Activated naive CD4-positive, alpha-beta T cell treated with anti-CD3 and anti-CD28 coated beads, Interleukin-2, amount 10 ng/mL, durations not matched to agents 7 days and 5 days (primary cell): ENCODE measurements at regions not wholly inside any gene's neighbourhood (a gene's known extent, or its start where the extent isn't known, plus 50 kb on each side); places are given as distances from the start of the nearest gene placed in this dataset.

Experiments
- CTCF ChIA-PET: fragments of 350-600 bp; sonication (Branson Sonifier 250); formaldehyde crosslinking; loops from one replicate; lab custom pipeline; 2021; ENCODE audit warnings: antibody characterized with exemption; lab: Charles Lee
- DNase-seq: peaks from one replicate; pipeline ENCODE4 v3.0.0-alpha.2; 2020
- H3K27ac Mint-ChIP-seq: one replicate; pipeline ENCODE4 v1.8.0; 2021; ENCODE audit warnings: mild to moderate bottlenecking, moderate library complexity, mixed read lengths
- H3K27me3 Mint-ChIP-seq: one replicate; pipeline ENCODE4 v1.8.0; 2021; ENCODE audit warnings: mild to moderate bottlenecking, mixed read lengths
- H3K36me3 Mint-ChIP-seq: one replicate; pipeline ENCODE4 v1.8.0; 2021; ENCODE audit warnings: mixed read lengths
- H3K4me1 Mint-ChIP-seq: one replicate; pipeline ENCODE4 v1.8.0; 2021; ENCODE audit warnings: mixed read lengths
- H3K4me3 Mint-ChIP-seq: one replicate; pipeline ENCODE4 v1.8.0; 2021; ENCODE audit warnings: mild to moderate bottlenecking, moderate library complexity, mixed read lengths
- H3K9me3 Mint-ChIP-seq: one replicate; pipeline ENCODE4 v1.8.0; 2021; ENCODE audit warnings: mixed read lengths

DNA sequence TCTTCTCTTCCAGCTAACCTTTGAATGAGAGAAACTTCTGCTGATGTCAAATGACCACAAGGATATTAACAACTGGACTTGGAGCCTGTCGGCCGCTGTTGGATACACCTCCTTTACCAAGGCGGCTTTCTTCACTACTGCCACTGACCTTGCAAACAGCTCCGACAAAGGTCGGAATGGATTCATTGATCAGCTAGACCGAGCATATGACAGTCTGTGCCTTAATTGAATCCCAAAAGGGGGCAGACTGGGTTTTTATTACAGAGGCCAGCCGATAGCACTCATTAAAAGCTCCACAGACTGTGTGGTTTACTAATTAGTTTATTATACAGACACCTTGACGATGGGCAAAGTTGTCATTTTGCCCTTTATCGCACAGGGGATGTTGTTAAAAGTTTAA lies 394.5 kb downstream of the RERGL start:
- no peak overlapping the region for H3K4me3 Mint-ChIP-seq
- CTCF ChIA-PET = no interaction called here
- no peak overlapping the region for H3K27ac Mint-ChIP-seq
- DNase-seq = no peak
- no peaks in the 10 kb centered on the region for H3K36me3 Mint-ChIP-seq
- H3K9me3 Mint-ChIP-seq = peaks cover under 1% of the 10 kb centered on the region
- H3K27me3 Mint-ChIP-seq = no peaks in the 10 kb centered on the region
- H3K4me1 Mint-ChIP-seq = no peaks in the 10 kb centered on the region

GRCh38 chr12:17691369-17691768 lies 398.6 kb downstream of the RERGL start:
- no peak overlapping the region for H3K27ac Mint-ChIP-seq
- H3K36me3 Mint-ChIP-seq = no peaks in the 10 kb centered on the region
- CTCF ChIA-PET = no interaction called here
- peaks cover 2% of the 10 kb centered on the region for H3K9me3 Mint-ChIP-seq
- DNase-seq = no peak
- no peaks in the 10 kb centered on the region for H3K27me3 Mint-ChIP-seq
- H3K4me3 Mint-ChIP-seq = no peak overlapping the region
- H3K4me1 Mint-ChIP-seq = no peaks in the 10 kb centered on the region

- no peaks in the 10 kb centered on the region for H3K36me3 Mint-ChIP-seq
- H3K4me3 Mint-ChIP-seq = no peak overlapping the region
- no peak overlapping the region for H3K27ac Mint-ChIP-seq
- H3K27me3 Mint-ChIP-seq = no peaks in the 10 kb centered on the region
- H3K4me1 Mint-ChIP-seq = no peaks in the 10 kb centered on the region
- CTCF ChIA-PET = no interaction called here
- no peaks in the 10 kb centered on the region for H3K9me3 Mint-ChIP-seq
- no peak for DNase-seq
Measured at GRCh38 chr12:17680220-17680619, 409.8 kb downstream of the RERGL start.

DNA sequence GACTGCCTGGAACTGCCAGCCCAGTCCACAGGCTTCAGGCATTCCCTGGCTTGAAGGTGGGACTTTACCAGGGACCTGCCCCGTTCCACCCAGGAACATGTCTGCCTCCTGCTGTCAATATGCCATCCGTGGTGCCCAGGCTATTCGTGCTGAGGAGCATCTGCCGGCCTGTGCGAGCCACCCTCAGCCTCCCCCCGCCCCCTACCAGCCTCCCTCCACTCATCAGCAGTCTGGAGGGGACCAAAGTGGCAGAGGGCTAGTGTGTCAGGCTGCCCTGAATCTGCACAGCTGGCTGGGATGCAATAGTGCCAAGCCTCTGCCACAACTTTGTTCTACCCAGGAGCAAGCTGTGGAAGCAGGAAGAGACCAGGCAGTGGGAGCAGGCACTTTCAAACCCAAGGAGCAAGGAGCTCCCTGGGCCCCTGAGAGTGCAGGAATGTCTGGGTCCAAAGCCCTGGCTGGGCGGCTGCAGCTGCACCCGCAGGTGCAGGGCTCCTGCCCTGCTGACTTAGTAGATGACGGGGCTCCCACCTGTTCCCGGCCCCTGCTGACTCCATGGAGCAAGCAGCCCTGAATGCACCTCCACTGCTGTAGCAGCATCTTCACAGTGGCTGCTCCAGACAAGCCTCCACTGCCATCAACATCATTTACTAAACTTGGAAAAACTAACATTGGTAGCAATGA lies 423.2 kb downstream of the RERGL start:
- no peak for DNase-seq
- Mint-ChIP-seq H3K4me1 (no peaks in the 10 kb centered on the region), H3K9me3 (peaks cover 5% of the 10 kb centered on the region), H3K36me3 (no peaks in the 10 kb centered on the region), H3K27ac (no peak overlapping the region), H3K4me3 (no peak overlapping the region), H3K27me3 (no peaks in the 10 kb centered on the region)
- CTCF ChIA-PET = no interaction called here

GRCh38 chr12:17665839-17666238 lies 424.2 kb downstream of the RERGL start:
- Mint-ChIP-seq H3K9me3 (peaks cover 5% of the 10 kb centered on the region), H3K36me3 (no peaks in the 10 kb centered on the region), H3K4me1 (no peaks in the 10 kb centered on the region), H3K4me3 (no peak overlapping the region), H3K27ac (no peak overlapping the region), H3K27me3 (no peaks in the 10 kb centered on the region)
- CTCF ChIA-PET = no interaction called here
- no peak for DNase-seq

- H3K4me1 Mint-ChIP-seq = no peaks in the 10 kb centered on the region
- no peaks in the 10 kb centered on the region for H3K36me3 Mint-ChIP-seq
Measured at GRCh38 chr12:17661250-17661649, 428.7 kb downstream of the RERGL start.

GRCh38 chr12:17652436-17652835 lies 437.6 kb downstream of the RERGL start:
- no peaks in the 10 kb centered on the region for H3K4me1 Mint-ChIP-seq
- H3K27me3 Mint-ChIP-seq = no peaks in the 10 kb centered on the region
- H3K36me3 Mint-ChIP-seq = no peaks in the 10 kb centered on the region
- DNase-seq = no peak
- CTCF ChIA-PET = interaction anchor here (0.8 kb wide), 1 partner anchor 9 kb away, joined by 3 read pairs; no protein-coding TSS in a partner anchor
- H3K4me3 Mint-ChIP-seq = no peak overlapping the region
- H3K9me3 Mint-ChIP-seq = no peaks in the 10 kb centered on the region
- H3K27ac Mint-ChIP-seq = no peak overlapping the region

More at GRCh38 chr12:17661250-17661649, 428.7 kb downstream of the RERGL start:
- no peaks in the 10 kb centered on the region for H3K9me3 Mint-ChIP-seq
- no peaks in the 10 kb centered on the region for H3K27me3 Mint-ChIP-seq
- DNase-seq = no peak
- no peak overlapping the region for H3K4me3 Mint-ChIP-seq
- no peak overlapping the region for H3K27ac Mint-ChIP-seq
- CTCF ChIA-PET = no interaction called here

DNA sequence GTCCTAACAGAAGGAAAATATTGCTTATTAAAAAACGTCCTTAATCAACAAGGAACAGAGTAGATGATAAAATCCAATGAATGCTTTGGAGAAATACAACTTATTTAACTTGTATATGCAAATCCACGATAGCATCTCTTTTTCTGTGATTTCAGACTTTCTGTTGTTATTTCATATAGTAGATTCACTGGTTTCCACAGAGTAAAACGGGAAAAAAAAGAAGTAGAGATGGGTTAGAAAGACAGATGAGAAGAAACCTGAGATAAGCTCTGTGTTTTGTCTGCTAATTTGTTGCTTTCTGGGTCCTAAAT lies 447.7 kb downstream of the RERGL start:
- H3K27me3 Mint-ChIP-seq = no peaks in the 10 kb centered on the region
- H3K27ac Mint-ChIP-seq = no peak overlapping the region
- no peak overlapping the region for H3K4me3 Mint-ChIP-seq
- H3K9me3 Mint-ChIP-seq = no peaks in the 10 kb centered on the region
- H3K36me3 Mint-ChIP-seq = no peaks in the 10 kb centered on the region
- no peaks in the 10 kb centered on the region for H3K4me1 Mint-ChIP-seq
- CTCF ChIA-PET = interaction anchor here (0.6 to 1.4 kb wide), 2 partner anchors 11 to 450 kb away, joined by 3 read pairs; no protein-coding TSS in a partner anchor
- DNase-seq = no peak

- CTCF ChIA-PET = no interaction called here
- Mint-ChIP-seq H3K9me3 (peaks cover 2% of the 10 kb centered on the region), H3K4me3 (no peak overlapping the region), H3K27ac (no peak overlapping the region), H3K27me3 (no peaks in the 10 kb centered on the region), H3K36me3 (no peaks in the 10 kb centered on the region), H3K4me1 (no peaks in the 10 kb centered on the region)
- no peak for DNase-seq
Measured at GRCh38 chr12:17640615-17641014, 449.4 kb downstream of the RERGL start.

DNA sequence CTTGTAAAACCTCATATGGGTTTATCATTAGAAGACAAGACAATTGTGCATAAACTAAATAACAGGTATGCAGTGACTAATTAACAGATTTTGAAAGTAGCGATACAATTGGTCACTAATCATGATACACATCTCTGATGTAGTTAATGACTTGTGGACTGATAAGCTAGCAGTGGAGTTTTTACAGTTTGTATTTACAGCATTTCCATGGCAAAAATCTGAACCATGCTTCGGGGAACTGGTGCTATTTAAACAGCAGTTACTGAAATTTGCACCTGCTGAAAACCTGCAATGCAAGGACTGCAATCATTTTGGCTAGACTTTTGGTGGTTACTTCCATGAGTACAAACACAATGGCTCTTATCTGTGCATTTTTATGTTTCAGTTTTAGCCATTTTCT lies 471.2 kb downstream of the RERGL start:
- DNase-seq = no peak
- H3K4me3 Mint-ChIP-seq = no peak overlapping the region
- CTCF ChIA-PET = no interaction called here
- H3K9me3 Mint-ChIP-seq = peaks cover 11% of the 10 kb centered on the region
- H3K4me1 Mint-ChIP-seq = no peaks in the 10 kb centered on the region
- H3K27ac Mint-ChIP-seq = no peak overlapping the region
- H3K27me3 Mint-ChIP-seq = no peaks in the 10 kb centered on the region
- H3K36me3 Mint-ChIP-seq = no peaks in the 10 kb centered on the region

DNA sequence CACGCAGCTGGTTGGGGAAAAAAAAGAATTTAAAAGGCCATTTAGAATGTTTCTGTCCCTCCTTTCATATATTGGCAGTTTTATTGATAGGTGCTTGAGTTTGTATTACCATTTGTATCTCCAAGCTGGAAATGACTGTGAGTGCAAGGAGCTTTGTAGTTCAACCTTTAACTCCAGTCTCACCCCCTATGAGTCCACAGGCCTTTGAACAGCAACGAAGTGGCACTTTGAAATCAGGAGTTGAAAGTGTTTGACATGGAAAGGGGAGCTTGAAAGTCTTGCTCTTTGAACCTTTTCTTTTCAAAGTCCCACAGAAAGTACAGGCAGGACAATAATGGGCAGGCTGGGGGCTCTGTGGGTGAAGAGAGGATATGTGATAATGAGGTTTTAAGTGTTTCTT lies 480.3 kb downstream of the RERGL start:
- Mint-ChIP-seq H3K36me3 (no peaks in the 10 kb centered on the region), H3K27ac (no peak overlapping the region), H3K27me3 (no peaks in the 10 kb centered on the region), H3K9me3 (peaks cover 2% of the 10 kb centered on the region), H3K4me1 (no peaks in the 10 kb centered on the region), H3K4me3 (no peak overlapping the region)
- CTCF ChIA-PET = no interaction called here
- DNase-seq = no peak

DNA sequence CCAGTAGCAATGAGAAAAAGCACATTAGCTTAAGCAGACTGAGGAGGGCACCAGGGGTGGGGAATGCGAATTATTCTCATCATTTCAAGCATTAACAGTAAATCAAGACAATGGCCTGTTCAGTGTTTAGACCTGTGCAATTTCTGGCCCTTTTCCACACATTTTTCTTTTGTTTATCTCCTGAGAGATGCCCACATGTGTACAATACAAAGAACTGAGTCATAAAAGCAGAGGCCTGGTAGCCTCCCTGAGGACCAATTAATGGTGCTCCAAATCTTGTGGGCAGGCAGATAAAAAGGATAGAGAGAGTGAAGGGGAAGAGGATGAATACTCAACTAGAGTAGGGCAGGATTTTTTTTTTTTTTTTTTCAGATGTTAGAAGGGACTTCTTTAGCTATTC lies 480.8 kb downstream of the RERGL start:
- Mint-ChIP-seq H3K4me3 (no peak overlapping the region), H3K9me3 (peaks cover 2% of the 10 kb centered on the region), H3K36me3 (no peaks in the 10 kb centered on the region), H3K4me1 (no peaks in the 10 kb centered on the region), H3K27me3 (no peaks in the 10 kb centered on the region), H3K27ac (no peak overlapping the region)
- DNase-seq = no peak
- CTCF ChIA-PET = no interaction called here

- peaks cover 2% of the 10 kb centered on the region for H3K9me3 Mint-ChIP-seq
- no peak for DNase-seq
- CTCF ChIA-PET = no interaction called here
- H3K36me3 Mint-ChIP-seq = no peaks in the 10 kb centered on the region
- no peak overlapping the region for H3K4me3 Mint-ChIP-seq
- H3K27ac Mint-ChIP-seq = no peak overlapping the region
- H3K4me1 Mint-ChIP-seq = no peaks in the 10 kb centered on the region
- no peaks in the 10 kb centered on the region for H3K27me3 Mint-ChIP-seq
Measured at GRCh38 chr12:17595111-17595510, 494.9 kb downstream of the RERGL start.

GRCh38 chr12:17593715-17594406 lies 496.1 kb downstream of the RERGL start:
- Mint-ChIP-seq H3K4me1 (no peaks in the 10 kb centered on the region), H3K27me3 (no peaks in the 10 kb centered on the region), H3K27ac (no peak overlapping the region), H3K4me3 (no peak overlapping the region), H3K36me3 (no peaks in the 10 kb centered on the region), H3K9me3 (peaks cover 6% of the 10 kb centered on the region)
- CTCF ChIA-PET = no interaction called here
- no peak for DNase-seq

- Mint-ChIP-seq H3K27me3 (no peaks in the 10 kb centered on the region), H3K9me3 (peaks cover 10% of the 10 kb centered on the region), H3K36me3 (no peaks in the 10 kb centered on the region), H3K4me1 (no peaks in the 10 kb centered on the region), H3K4me3 (no peak overlapping the region), H3K27ac (no peak overlapping the region)
- no peak for DNase-seq
- CTCF ChIA-PET = no interaction called here
Measured at GRCh38 chr12:17592472-17592871, 497.5 kb downstream of the RERGL start.
